ENCODE measurements at regions not wholly inside any gene's neighbourhood (a gene's known extent, or its start where the extent isn't known, plus 50 kb on each side); places are given as distances from the start of the nearest gene placed in this dataset.

DNA sequence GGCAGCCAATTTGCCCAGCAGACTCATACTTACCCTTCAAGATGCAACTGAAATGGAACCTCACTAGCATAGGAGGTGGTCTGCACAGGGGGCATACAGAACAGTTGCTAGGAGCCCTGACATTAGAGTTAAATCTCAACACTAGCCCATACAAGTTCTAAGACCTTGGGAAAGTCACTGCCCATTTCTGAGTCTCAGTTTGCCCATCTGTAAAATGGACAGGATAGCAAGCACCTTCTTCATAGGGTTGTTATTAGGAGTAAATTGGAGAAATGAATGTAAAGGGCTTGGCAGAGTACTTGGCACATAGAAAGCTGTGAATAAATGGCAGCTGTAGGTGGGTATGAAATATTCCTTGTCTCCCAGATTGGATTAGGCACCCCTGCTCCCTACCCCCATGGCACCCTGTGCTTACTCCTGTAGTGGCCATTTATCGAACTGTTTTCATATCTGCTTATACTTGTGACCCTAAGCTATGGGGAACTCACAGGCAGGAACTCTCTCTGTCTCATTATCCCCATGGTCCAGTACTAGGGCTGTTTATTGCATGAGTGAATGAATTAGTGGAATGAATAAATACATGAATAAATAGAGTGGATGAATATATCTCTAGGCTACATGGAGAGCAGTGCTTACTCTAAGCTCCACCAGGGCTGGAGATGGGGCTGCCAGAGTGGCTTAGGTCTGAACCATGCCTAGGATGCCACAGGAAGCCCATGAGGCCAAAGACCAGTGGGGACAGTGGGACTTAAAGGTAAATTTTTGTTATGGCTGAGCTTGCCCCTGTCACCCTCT, 152.6 kb downstream of the PLPP3 start:
- Histone ChIP-seq H3K9me3 (no peaks in the 10 kb centered on the region), H3K27ac (no peak overlapping the region), H3K36me3 (no peaks in the 10 kb centered on the region), H3K4me3 (no peak overlapping the region), H3K27me3 (no peaks in the 10 kb centered on the region), H3K4me1 (no peaks in the 10 kb centered on the region)
- WGBS: 95% methylated on average over 1 of the region's 1 CpG
- TF ChIP-seq POLR2A (IDR thresholded peaks at IDR 0.05): no peak
- no peak for TF ChIP-seq POLR2AphosphoS5 (IDR thresholded peaks at IDR 0.05)
- TF ChIP-seq CTCF (IDR thresholded peaks at IDR 0.05): no peak
- TF ChIP-seq EP300 (IDR thresholded peaks at IDR 0.05): no peak
- DNase-seq (ENCODE audit: low spot score in 2 of 2): no peak

DNA sequence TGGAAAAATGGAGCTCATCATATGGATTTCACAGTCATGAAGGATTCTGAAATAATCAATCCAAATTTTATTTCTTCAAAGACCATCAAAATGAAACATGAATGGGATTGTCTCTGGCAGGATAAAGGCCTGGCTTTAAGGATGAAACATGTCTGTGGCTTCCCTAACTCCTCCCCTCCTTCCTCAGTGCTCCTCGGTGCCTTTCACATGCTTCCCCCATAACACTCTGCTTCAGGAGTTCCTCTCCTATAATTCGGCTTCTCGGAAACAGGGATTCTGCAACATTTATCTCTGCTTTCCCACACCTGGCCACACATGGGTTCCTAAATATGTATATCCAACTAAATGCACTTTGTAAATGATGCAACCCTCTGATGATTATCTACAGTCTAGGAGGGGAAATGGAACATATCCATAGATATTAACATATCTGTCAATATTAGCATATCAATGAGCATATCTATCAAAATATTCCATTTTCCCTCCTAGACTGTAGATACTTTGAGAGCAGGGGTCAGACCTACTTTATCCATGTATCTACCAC, 153.8 kb downstream of the PLPP3 start:
- no peak for DNase-seq (ENCODE audit: low spot score in 2 of 2)
- H3K4me3 ChIP-seq: no peak overlapping the region
- H3K27me3 ChIP-seq: no peaks in the 10 kb centered on the region
- H3K4me1 ChIP-seq: no peaks in the 10 kb centered on the region
- no peak overlapping the region for H3K27ac ChIP-seq
- no peaks in the 10 kb centered on the region for H3K9me3 ChIP-seq
- H3K36me3 ChIP-seq: no peaks in the 10 kb centered on the region
- TF ChIP-seq CTCF (IDR thresholded peaks at IDR 0.05) (no peak), POLR2AphosphoS5 (IDR thresholded peaks at IDR 0.05) (no peak), EP300 (IDR thresholded peaks at IDR 0.05) (no peak), POLR2A (IDR thresholded peaks at IDR 0.05) (no peak)
- WGBS: 84% methylated on average over 3 of the region's 3 CpGs

- no peaks in the 10 kb centered on the region for H3K9me3 ChIP-seq
- WGBS: 78% methylated on average over 6 of the region's 6 CpGs
These were observed 154.4 kb downstream of the PLPP3 start for GRCh38 chr1:56424744-56425493.

GRCh38 chr1:56423716-56424115, 155.6 kb downstream of the PLPP3 start:
- Histone ChIP-seq H3K9me3 (no peaks in the 10 kb centered on the region), H3K4me3 (no peak overlapping the region), H3K4me1 (no peaks in the 10 kb centered on the region), H3K27ac (no peak overlapping the region), H3K36me3 (no peaks in the 10 kb centered on the region), H3K27me3 (no peaks in the 10 kb centered on the region)
- 63% methylated on average over 4 of the region's 4 CpGs for WGBS
- TF ChIP-seq EP300 (IDR thresholded peaks at IDR 0.05) (no peak), CTCF (IDR thresholded peaks at IDR 0.05) (no peak)
- no peak for DNase-seq (ENCODE audit: low spot score in 2 of 2)

More at GRCh38 chr1:56424744-56425493, 154.4 kb downstream of the PLPP3 start:
- peak in 1 of 2 donors; percentile 71 for DNase-seq (ENCODE audit: low spot score in 2 of 2)
- Histone ChIP-seq H3K4me1 (no peaks in the 10 kb centered on the region), H3K27ac (no peak overlapping the region), H3K4me3 (no peak overlapping the region), H3K36me3 (no peaks in the 10 kb centered on the region), H3K27me3 (no peaks in the 10 kb centered on the region)
- TF ChIP-seq EP300 (IDR thresholded peaks at IDR 0.05): no peak

DNA sequence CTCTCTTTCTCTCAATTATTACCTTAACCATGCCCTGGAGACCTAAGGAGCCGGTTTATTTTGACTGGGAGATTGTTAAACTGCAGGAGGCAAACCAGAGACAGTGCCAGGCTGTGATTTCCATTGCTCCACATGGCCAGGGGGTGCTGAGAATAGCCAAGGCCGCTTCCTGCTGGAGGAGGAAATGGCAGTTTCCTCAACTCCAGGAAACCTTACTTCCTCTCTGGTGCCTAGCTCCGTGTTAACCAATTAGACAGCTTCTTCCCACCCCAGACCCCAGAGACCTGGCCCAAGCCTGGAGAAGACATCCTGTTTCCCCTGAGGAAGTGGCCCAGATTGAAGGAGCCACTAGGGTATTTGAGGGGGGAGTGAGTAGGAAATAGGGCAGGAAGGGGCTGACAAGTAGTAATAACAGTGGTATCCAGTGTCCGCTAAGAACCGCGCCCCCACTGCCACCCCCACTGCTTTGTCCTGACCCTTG, 161.2 kb downstream of the PLPP3 start:
- TF ChIP-seq CTCF (IDR thresholded peaks at IDR 0.05) (no peak), POLR2A (IDR thresholded peaks at IDR 0.05) (no peak), POLR2AphosphoS5 (IDR thresholded peaks at IDR 0.05) (no peak), EP300 (IDR thresholded peaks at IDR 0.05) (no peak)
- no peaks in the 10 kb centered on the region for H3K9me3 ChIP-seq
- H3K27ac ChIP-seq: no peak overlapping the region
- H3K4me3 ChIP-seq: no peak overlapping the region
- DNase-seq (ENCODE audit: low spot score in 2 of 2): no peak
- no peaks in the 10 kb centered on the region for H3K36me3 ChIP-seq
- no peaks in the 10 kb centered on the region for H3K27me3 ChIP-seq
- 80% methylated on average over 6 of the region's 6 CpGs for WGBS
- H3K4me1 ChIP-seq: no peaks in the 10 kb centered on the region

Measured in suprapubic skin (tissue), 4 donors.